Esophagus squamous epithelium (tissue), 4 donors: ENCODE measurements at regions not wholly inside any gene's neighbourhood (a gene's known extent, or its start where the extent isn't known, plus 50 kb on each side); places are given as distances from the start of the nearest gene placed in this dataset.

Experiments
- CTCF ChIP-seq, 6 experiments: fragments of 450-650 bp in 4 of 6; fragments of 200-600 bp in 2 of 6; sonication (generic) in 2 of 6; IDR thresholded peaks; one replicate each; pipeline ENCODE4 v1.5.1; 2016 to 2019; ENCODE audit warnings: antibody characterized with exemption in 6 of 6, mild to moderate bottlenecking in 4 of 6, moderate library complexity in 4 of 6
- POLR2A ChIP-seq, 4 donors: fragments of 450-650 bp; IDR thresholded peaks; one replicate each; pipeline ENCODE4 v1.6.1; 2017; ENCODE audit warnings: antibody characterized with exemption in 4 of 4, mild to moderate bottlenecking in 4 of 4, moderate library complexity in 3 of 4

GRCh38 chr1:30179942-30180543 lies 543.3 kb downstream of the MATN1 start:
- TF ChIP-seq POLR2A (IDR thresholded peaks at IDR 0.05): no peak
- no peak for TF ChIP-seq CTCF (IDR thresholded peaks at IDR 0.05)
